GM12878 (cell line): ENCODE measurements at regions not wholly inside any gene's neighbourhood (a gene's known extent, or its start where the extent isn't known, plus 50 kb on each side); places are given as distances from the start of the nearest gene placed in this dataset.

Source experiments
- CHD2 ChIP-seq: IDR thresholded peaks from 2 replicates; pipeline ENCODE4 v1.6.1; 2011; ENCODE audit warnings: low read depth, low read length, improper control_type of control experiment, borderline replicate concordance
- HCFC1 ChIP-seq: fragments of 150-350 bp; IDR thresholded peaks from 2 replicates; pipeline ENCODE4 v1.6.1; 2014; ENCODE audit warnings: low read length
- IRF4 ChIP-seq: IDR thresholded peaks from 2 replicates; pipeline ENCODE4 v1.6.1; 2011; ENCODE audit warnings: low read depth, low read length
- MEF2A ChIP-seq: IDR thresholded peaks from 2 replicates; pipeline ENCODE4 v1.6.1; 2011; ENCODE audit warnings: low read depth, mild to moderate bottlenecking, low read length, moderate library complexity; ENCODE audit not compliant: insufficient read depth
- NFYA ChIP-seq: IDR thresholded peaks from 2 replicates; pipeline ENCODE4 v1.6.1; 2011; ENCODE audit warnings: low read depth, mild to moderate bottlenecking, low read length, improper control_type of control experiment, borderline replicate concordance
- NRF1 ChIP-seq: conservative IDR thresholded peaks from 2 replicates; pipeline ENCODE4 v1.6.1; 2011; ENCODE audit warnings: mild to moderate bottlenecking, low read depth, low read length, improper control_type of control experiment
- POU2F2 ChIP-seq: IDR thresholded peaks from 3 replicates; pipeline ENCODE4 v1.6.1; 2011; ENCODE audit warnings: low read depth, mild to moderate bottlenecking, low read length, borderline replicate concordance
- WRNIP1 ChIP-seq: IDR thresholded peaks from 2 replicates; pipeline ENCODE4 v1.6.1; 2011; ENCODE audit warnings: low read depth, low read length, improper control_type of control experiment, borderline replicate concordance
- ZZZ3 ChIP-seq: IDR thresholded peaks from 2 replicates; pipeline ENCODE4 v1.6.1; 2011; ENCODE audit warnings: low read depth; ENCODE audit not compliant: control insufficient read depth, insufficient read length
- TF ChIP-seq, protein P1 (sequence below): fragments of 450-650 bp; IDR thresholded peaks from 2 replicates; pipeline ENCODE4 v1.6.1; 2017; ENCODE audit warnings: mild to moderate bottlenecking, moderate library complexity
- TF ChIP-seq, protein P2 (sequence below): fragments of 450-650 bp; IDR thresholded peaks from 2 replicates; pipeline ENCODE4 v1.6.1; 2017; ENCODE audit warnings: mild to moderate bottlenecking, moderate library complexity

DNA sequence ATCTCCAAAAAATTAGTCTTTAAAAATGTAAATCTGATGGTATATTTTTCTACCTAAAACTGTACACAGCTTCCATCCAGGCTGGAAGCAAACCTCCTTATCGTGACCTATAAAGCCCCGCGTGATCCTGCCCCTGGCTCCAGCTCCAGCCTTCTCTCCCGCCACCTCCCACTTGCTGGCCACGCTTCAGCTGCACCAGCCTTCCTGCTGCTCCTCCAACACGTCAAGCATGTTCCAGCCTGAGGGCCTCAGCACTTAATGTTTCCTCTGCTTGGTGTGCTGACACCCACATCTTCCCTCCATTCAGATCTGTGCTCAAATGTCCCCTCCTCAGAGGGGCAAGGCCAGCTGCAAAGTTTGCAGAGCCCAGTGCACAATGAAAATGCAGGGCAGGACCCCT lies 123.5 kb upstream of the MAGI3 start (continued):
- TF ChIP-seq, protein P1, sequence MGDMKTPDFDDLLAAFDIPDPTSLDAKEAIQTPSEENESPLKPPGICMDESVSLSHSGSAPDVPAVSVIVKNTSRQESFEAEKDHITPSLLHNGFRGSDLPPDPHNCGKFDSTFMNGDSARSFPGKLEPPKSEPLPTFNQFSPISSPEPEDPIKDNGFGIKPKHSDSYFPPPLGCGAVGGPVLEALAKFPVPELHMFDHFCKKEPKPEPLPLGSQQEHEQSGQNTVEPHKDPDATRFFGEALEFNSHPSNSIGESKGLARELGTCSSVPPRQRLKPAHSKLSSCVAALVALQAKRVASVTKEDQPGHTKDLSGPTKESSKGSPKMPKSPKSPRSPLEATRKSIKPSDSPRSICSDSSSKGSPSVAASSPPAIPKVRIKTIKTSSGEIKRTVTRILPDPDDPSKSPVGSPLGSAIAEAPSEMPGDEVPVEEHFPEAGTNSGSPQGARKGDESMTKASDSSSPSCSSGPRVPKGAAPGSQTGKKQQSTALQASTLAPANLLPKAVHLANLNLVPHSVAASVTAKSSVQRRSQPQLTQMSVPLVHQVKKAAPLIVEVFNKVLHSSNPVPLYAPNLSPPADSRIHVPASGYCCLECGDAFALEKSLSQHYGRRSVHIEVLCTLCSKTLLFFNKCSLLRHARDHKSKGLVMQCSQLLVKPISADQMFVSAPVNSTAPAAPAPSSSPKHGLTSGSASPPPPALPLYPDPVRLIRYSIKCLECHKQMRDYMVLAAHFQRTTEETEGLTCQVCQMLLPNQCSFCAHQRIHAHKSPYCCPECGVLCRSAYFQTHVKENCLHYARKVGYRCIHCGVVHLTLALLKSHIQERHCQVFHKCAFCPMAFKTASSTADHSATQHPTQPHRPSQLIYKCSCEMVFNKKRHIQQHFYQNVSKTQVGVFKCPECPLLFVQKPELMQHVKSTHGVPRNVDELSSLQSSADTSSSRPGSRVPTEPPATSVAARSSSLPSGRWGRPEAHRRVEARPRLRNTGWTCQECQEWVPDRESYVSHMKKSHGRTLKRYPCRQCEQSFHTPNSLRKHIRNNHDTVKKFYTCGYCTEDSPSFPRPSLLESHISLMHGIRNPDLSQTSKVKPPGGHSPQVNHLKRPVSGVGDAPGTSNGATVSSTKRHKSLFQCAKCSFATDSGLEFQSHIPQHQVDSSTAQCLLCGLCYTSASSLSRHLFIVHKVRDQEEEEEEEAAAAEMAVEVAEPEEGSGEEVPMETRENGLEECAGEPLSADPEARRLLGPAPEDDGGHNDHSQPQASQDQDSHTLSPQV, result no peak
- no peak for TF ChIP-seq HCFC1
- TF ChIP-seq MEF2A, result no peak
- no peak for TF ChIP-seq ZZZ3
- no peak for TF ChIP-seq WRNIP1
- TF ChIP-seq POU2F2, result no peak
- TF ChIP-seq, protein P2, sequence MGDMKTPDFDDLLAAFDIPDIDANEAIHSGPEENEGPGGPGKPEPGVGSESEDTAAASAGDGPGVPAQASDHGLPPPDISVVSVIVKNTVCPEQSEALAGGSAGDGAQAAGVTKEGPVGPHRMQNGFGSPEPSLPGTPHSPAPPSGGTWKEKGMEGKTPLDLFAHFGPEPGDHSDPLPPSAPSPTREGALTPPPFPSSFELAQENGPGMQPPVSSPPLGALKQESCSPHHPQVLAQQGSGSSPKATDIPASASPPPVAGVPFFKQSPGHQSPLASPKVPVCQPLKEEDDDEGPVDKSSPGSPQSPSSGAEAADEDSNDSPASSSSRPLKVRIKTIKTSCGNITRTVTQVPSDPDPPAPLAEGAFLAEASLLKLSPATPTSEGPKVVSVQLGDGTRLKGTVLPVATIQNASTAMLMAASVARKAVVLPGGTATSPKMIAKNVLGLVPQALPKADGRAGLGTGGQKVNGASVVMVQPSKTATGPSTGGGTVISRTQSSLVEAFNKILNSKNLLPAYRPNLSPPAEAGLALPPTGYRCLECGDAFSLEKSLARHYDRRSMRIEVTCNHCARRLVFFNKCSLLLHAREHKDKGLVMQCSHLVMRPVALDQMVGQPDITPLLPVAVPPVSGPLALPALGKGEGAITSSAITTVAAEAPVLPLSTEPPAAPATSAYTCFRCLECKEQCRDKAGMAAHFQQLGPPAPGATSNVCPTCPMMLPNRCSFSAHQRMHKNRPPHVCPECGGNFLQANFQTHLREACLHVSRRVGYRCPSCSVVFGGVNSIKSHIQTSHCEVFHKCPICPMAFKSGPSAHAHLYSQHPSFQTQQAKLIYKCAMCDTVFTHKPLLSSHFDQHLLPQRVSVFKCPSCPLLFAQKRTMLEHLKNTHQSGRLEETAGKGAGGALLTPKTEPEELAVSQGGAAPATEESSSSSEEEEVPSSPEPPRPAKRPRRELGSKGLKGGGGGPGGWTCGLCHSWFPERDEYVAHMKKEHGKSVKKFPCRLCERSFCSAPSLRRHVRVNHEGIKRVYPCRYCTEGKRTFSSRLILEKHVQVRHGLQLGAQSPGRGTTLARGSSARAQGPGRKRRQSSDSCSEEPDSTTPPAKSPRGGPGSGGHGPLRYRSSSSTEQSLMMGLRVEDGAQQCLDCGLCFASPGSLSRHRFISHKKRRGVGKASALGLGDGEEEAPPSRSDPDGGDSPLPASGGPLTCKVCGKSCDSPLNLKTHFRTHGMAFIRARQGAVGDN, result no peak
- no peak for TF ChIP-seq NRF1
- no peak for TF ChIP-seq CHD2
- TF ChIP-seq IRF4, result no peak
- TF ChIP-seq NFYA, result no peak
